ENCODE measurements at regions not wholly inside any gene's neighbourhood (a gene's known extent, or its start where the extent isn't known, plus 50 kb on each side); places are given as distances from the start of the nearest gene placed in this dataset.

DNA sequence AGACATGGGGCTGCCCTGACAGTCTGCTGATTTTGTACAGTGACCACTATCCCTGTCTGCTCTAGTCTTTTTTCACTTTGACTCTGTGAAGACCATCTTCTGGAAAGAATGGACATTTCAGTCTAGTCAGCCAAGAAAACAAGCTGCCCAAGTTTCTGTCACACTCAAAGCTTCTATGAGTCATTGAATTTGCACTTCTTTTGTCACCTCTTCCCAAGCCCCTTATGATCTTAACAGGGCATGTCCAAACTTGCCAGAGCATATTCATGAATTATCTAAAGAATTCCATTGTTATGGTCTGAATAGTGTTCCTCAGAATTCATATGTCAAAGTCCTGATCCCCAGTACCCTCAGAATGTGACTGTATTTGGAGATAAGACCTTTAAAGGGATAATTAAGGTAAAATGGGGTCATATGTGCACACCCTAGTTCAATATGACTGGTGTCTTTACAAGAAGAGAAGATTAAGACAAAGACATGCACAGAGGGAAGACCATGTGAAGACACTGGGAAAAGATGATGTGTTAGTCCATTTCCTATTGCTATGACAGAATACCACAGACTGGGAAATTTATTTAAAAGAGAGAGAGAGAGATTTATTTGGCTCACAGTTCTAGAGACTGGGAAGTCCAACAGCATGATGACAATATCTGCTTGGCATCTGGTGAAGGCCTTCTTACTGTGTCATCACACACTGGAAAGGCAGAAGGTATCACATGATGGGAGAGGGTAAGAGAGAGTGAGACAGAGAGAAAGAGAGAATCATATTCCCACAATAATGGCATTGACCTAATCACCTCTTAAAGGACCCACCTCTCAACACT, 242.6 kb downstream of the BTG1 start:
- H3K79me2 ChIP-seq (ENCODE audit: control insufficient read depth, insufficient read depth, low read length), result no peaks in the 10 kb centered on the region
- CTCF ChIA-PET, result no interaction called here
- ATAC-seq (ENCODE audit: low read depth) (no peak), DNase-seq (no peak)
- Mint-ChIP-seq H3K4me1 (peaks cover 3% of the 10 kb centered on the region), H3K9me3 (ENCODE audit: insufficient read depth) (no peaks in the 10 kb centered on the region), H3K27ac (no peak overlapping the region), H3K4me3 (no peak overlapping the region), H3K27me3 (no peaks in the 10 kb centered on the region)
- TF ChIP-seq CTCF (IDR thresholded peaks at IDR 0.05), result no peak
- TF ChIP-seq EZH2 (IDR thresholded peaks at IDR 0.05; ENCODE audit: borderline replicate concordance, insufficient read depth, low read depth, low read length, poor library complexity, severe bottlenecking), result no peak
- no peak overlapping the region for H2AFZ ChIP-seq (ENCODE audit: insufficient read depth, low read depth, low read length, poor library complexity, severe bottlenecking)
- H3K27ac ChIP-seq (ENCODE audit: low read length in 2 of 2), result no peak overlapping the region
- no peaks in the 10 kb centered on the region for H3K36me3 ChIP-seq (replicated peaks in 1 of 2; ENCODE audit: control extremely low read depth in 1 of 2, control insufficient read depth in 1 of 2, extremely low read depth in 1 of 2, insufficient read depth in 2 of 2, low read length in 1 of 2)
- H3K9ac ChIP-seq (ENCODE audit: low read length), result no peak overlapping the region
- no peak overlapping the region for H3K4me2 ChIP-seq (replicated peaks; ENCODE audit: low read depth, low read length, poor library complexity, severe bottlenecking)
- POLR2A ChIA-PET, result no interaction called here
- H3K4me3 ChIP-seq (ENCODE audit: control extremely low read depth in 1 of 5, extremely low read depth in 1 of 5, insufficient read depth in 1 of 5, low read depth in 2 of 5, low read length in 4 of 5), result no peak overlapping the region
- intact Hi-C loops (cut with micrococcal nuclease), result no loop called here
- no peaks in the 10 kb centered on the region for H4K20me1 ChIP-seq (ENCODE audit: control insufficient read depth, insufficient read depth, low read length, poor library complexity, severe bottlenecking)
- H3K27me3 ChIP-seq (replicated peaks in 1 of 4; ENCODE audit: control extremely low read depth in 1 of 4, control insufficient read depth in 3 of 4, insufficient read depth in 4 of 4, low read length in 3 of 4), result no peaks in the 10 kb centered on the region
- H3K9me3 ChIP-seq (ENCODE audit: control extremely low read depth in 1 of 3, control insufficient read depth in 2 of 3, insufficient read depth in 1 of 3, low read length in 2 of 3), result peaks cover 0 to 2% (median 0%) of the 10 kb centered on the region in 3 donors
- no peaks in the 10 kb centered on the region for H3K4me1 ChIP-seq (ENCODE audit: control insufficient read depth in 2 of 2, insufficient read depth in 2 of 2, low read length in 2 of 2)

DNA sequence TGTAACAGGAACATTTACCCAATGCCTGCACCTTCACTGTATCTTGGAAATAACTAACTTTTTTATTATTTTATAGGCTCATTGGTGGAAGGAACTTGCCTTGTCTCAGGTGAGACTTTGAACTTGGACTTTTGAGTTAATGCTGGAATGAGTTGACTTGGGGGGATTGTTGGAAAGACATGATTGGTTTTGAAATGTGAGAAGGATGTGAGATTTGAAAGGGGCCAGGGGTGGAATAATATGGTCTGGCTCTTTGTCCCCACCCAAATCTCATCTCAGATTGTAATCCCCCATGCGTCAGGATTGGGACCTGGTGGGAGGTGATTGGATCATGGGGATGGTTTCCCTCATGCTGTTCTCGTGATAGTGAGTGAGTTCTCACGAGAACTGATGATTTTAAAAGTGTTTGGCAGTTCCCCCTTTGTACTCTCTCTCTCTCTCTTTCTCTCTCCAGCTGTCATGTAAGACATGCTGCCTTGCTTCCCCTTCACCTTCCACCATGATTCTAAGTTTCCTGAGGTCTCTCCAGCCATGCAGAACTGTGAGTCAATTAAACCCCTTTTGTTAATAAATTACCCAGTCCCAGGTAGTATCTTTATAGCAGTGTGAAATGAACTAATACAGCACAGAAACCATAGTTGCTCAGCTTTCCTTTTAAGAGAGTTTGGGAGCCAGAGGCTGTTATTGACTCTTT, 244.1 kb downstream of the BTG1 start:
- H3K27ac Mint-ChIP-seq, result no peak overlapping the region
- TF ChIP-seq EZH2 (IDR thresholded peaks at IDR 0.05; ENCODE audit: borderline replicate concordance, insufficient read depth, low read depth, low read length, poor library complexity, severe bottlenecking) (no peak), CTCF (IDR thresholded peaks at IDR 0.05) (no peak)
- intact Hi-C loops (cut with micrococcal nuclease), result no loop called here
- Histone ChIP-seq H3K27me3 (replicated peaks in 1 of 4; ENCODE audit: control extremely low read depth in 1 of 4, control insufficient read depth in 3 of 4, insufficient read depth in 4 of 4, low read length in 3 of 4) (no peaks in the 10 kb centered on the region), H3K27ac (ENCODE audit: low read length in 2 of 2) (no peak overlapping the region), H3K4me2 (replicated peaks; ENCODE audit: low read depth, low read length, poor library complexity, severe bottlenecking) (no peak overlapping the region), H3K9me3 (ENCODE audit: control extremely low read depth in 1 of 3, control insufficient read depth in 2 of 3, insufficient read depth in 1 of 3, low read length in 2 of 3) (peaks cover 0 to 2% (median 0%) of the 10 kb centered on the region in 3 donors), H3K4me3 (ENCODE audit: control extremely low read depth in 1 of 5, extremely low read depth in 1 of 5, insufficient read depth in 1 of 5, low read depth in 2 of 5, low read length in 4 of 5) (no peak overlapping the region), H3K79me2 (ENCODE audit: control insufficient read depth, insufficient read depth, low read length) (no peaks in the 10 kb centered on the region), H4K20me1 (ENCODE audit: control insufficient read depth, insufficient read depth, low read length, poor library complexity, severe bottlenecking) (no peaks in the 10 kb centered on the region), H2AFZ (ENCODE audit: insufficient read depth, low read depth, low read length, poor library complexity, severe bottlenecking) (no peak overlapping the region), H3K9ac (ENCODE audit: low read length) (no peak overlapping the region), H3K36me3 (replicated peaks in 1 of 2; ENCODE audit: control extremely low read depth in 1 of 2, control insufficient read depth in 1 of 2, extremely low read depth in 1 of 2, insufficient read depth in 2 of 2, low read length in 1 of 2) (no peaks in the 10 kb centered on the region), H3K4me1 (ENCODE audit: control insufficient read depth in 2 of 2, insufficient read depth in 2 of 2, low read length in 2 of 2) (no peaks in the 10 kb centered on the region)
- ATAC-seq (ENCODE audit: low read depth) (no peak), DNase-seq (no peak)
- CTCF ChIA-PET, result interaction anchor here (0.8 kb wide), 1 partner anchor 9 kb away, joined by 3 read pairs; no protein-coding TSS in a partner anchor
- H3K27me3 Mint-ChIP-seq, result peaks cover 9% of the 10 kb centered on the region
- no peak overlapping the region for H3K4me3 Mint-ChIP-seq
- H3K9me3 Mint-ChIP-seq (ENCODE audit: insufficient read depth), result no peaks in the 10 kb centered on the region
- no CpG with 5 or more reads among the region's 3 CpGs for WGBS (ENCODE audit: insufficient coverage)
- POLR2A ChIA-PET, result no interaction called here
- H3K4me1 Mint-ChIP-seq, result peaks cover 3% of the 10 kb centered on the region
